ENCODE measurements at regions not wholly inside any gene's neighbourhood (a gene's known extent, or its start where the extent isn't known, plus 50 kb on each side); places are given as distances from the start of the nearest gene placed in this dataset.

DNA sequence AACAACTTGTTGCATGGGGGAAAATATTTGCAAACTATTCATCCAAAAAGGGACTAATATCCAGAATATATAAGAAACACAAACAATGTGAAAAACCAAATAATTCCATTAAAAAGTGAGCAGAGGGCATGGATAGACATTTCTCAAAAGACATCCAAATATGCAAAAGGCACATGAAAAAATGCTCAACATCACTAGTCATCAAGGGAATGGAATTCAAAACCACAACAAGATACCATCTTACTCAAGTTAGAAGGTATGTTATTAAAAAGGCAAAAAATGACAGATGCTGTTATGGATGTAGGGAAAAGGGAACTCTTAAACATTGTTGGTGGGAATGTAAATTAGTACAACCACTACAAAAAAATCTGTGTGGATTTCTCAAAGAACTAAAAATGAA, 396.5 kb downstream of the CCDC85A start:
- H3K9me3 Mint-ChIP-seq (ENCODE audit: low read depth, unreplicated experiment), result no peaks in the 10 kb centered on the region
- no peak overlapping the region for H3K27ac Mint-ChIP-seq (ENCODE audit: unreplicated experiment)
- no peak for DNase-seq
- CTCF ChIA-PET, result interaction anchor here (0.6 kb wide), 1 partner anchor 40 kb away, joined by 3 read pairs; no protein-coding TSS in a partner anchor
- H3K4me3 Mint-ChIP-seq (ENCODE audit: low read depth, unreplicated experiment), result no peak overlapping the region
- BruUV-seq (replicated peaks), result no TSS peak
- no peaks in the 10 kb centered on the region for H3K27me3 Mint-ChIP-seq (ENCODE audit: unreplicated experiment)
- no peaks in the 10 kb centered on the region for H3K36me3 Mint-ChIP-seq (ENCODE audit: insufficient read depth, unreplicated experiment)
- intact Hi-C loops (cut with micrococcal nuclease; ENCODE audit: unreplicated experiment), result no loop called here
- H3K4me1 Mint-ChIP-seq (ENCODE audit: low read depth, unreplicated experiment), result no peaks in the 10 kb centered on the region
- TF ChIP-seq, protein P1, sequence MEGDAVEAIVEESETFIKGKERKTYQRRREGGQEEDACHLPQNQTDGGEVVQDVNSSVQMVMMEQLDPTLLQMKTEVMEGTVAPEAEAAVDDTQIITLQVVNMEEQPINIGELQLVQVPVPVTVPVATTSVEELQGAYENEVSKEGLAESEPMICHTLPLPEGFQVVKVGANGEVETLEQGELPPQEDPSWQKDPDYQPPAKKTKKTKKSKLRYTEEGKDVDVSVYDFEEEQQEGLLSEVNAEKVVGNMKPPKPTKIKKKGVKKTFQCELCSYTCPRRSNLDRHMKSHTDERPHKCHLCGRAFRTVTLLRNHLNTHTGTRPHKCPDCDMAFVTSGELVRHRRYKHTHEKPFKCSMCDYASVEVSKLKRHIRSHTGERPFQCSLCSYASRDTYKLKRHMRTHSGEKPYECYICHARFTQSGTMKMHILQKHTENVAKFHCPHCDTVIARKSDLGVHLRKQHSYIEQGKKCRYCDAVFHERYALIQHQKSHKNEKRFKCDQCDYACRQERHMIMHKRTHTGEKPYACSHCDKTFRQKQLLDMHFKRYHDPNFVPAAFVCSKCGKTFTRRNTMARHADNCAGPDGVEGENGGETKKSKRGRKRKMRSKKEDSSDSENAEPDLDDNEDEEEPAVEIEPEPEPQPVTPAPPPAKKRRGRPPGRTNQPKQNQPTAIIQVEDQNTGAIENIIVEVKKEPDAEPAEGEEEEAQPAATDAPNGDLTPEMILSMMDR (IDR thresholded peaks at IDR 0.05; ENCODE audit: unreplicated experiment), result no peak

DNA sequence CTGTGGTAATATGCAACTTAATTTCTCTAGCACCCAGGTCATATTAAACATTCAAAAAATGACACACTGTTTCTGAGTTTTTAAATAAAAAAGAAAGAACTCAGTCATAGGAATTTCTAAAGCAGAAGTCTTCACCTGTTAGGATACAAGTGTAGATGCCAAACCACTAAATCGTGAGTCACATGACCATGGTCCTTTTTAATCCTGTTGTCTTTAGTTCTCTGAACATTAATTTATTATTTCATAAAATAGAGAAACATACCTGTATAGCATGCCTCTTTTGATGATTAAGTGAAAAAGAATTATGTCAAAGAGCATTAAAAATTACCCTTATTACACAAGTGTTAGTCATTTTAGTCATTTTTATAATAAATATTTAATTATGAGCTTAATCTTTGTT, 398.8 kb downstream of the CCDC85A start:
- H3K9me3 Mint-ChIP-seq (ENCODE audit: low read depth, unreplicated experiment), result no peaks in the 10 kb centered on the region
- H3K36me3 Mint-ChIP-seq (ENCODE audit: insufficient read depth, unreplicated experiment), result no peaks in the 10 kb centered on the region
- BruUV-seq (replicated peaks), result no TSS peak
- H3K27me3 Mint-ChIP-seq (ENCODE audit: unreplicated experiment), result no peaks in the 10 kb centered on the region
- CTCF ChIA-PET, result interaction anchor here (0.6 kb wide), 1 partner anchor 41 kb away, joined by 4 read pairs; no protein-coding TSS in a partner anchor
- DNase-seq, result no peak
- intact Hi-C loops (cut with micrococcal nuclease; ENCODE audit: unreplicated experiment), result no loop called here
- no peak overlapping the region for H3K4me3 Mint-ChIP-seq (ENCODE audit: low read depth, unreplicated experiment)
- no peaks in the 10 kb centered on the region for H3K4me1 Mint-ChIP-seq (ENCODE audit: low read depth, unreplicated experiment)
- H3K27ac Mint-ChIP-seq (ENCODE audit: unreplicated experiment), result no peak overlapping the region
- TF ChIP-seq, protein P1 (IDR thresholded peaks at IDR 0.05; ENCODE audit: unreplicated experiment), result no peak

DNA sequence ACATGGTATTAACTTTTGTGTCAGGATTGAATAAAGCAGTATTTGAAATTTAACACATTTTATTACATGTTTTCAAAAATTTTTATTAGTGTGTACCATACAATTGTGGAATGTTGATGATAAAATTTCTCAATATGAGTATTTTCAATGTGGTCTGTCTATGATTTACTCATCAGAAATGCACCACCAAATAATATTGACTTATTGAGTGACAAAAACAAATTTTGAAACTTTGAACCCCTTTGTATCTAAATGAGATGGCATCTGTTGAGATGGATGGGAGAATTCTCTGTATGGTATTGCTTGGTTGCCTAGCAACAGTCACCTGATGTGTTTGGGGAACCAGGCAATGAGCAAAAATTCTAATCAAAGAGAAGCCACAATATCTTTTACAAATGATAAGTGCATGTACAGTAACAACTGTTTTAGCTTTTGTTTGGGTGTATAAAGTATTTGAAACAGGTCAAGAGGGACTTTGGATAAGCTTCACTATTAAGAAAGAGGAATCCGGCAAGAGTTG, 400.1 kb downstream of the CCDC85A start:
- Mint-ChIP-seq H3K4me1 (ENCODE audit: low read depth, unreplicated experiment) (no peaks in the 10 kb centered on the region), H3K4me3 (ENCODE audit: low read depth, unreplicated experiment) (no peak overlapping the region), H3K27ac (ENCODE audit: unreplicated experiment) (no peak overlapping the region), H3K27me3 (ENCODE audit: unreplicated experiment) (no peaks in the 10 kb centered on the region), H3K36me3 (ENCODE audit: insufficient read depth, unreplicated experiment) (no peaks in the 10 kb centered on the region), H3K9me3 (ENCODE audit: low read depth, unreplicated experiment) (no peaks in the 10 kb centered on the region)
- TF ChIP-seq, protein P1 (IDR thresholded peaks at IDR 0.05; ENCODE audit: unreplicated experiment), result no peak
- no TSS peak for BruUV-seq (replicated peaks)
- CTCF ChIA-PET, result no interaction called here
- no peak for DNase-seq
- intact Hi-C loops (cut with micrococcal nuclease; ENCODE audit: unreplicated experiment), result no loop called here

DNA sequence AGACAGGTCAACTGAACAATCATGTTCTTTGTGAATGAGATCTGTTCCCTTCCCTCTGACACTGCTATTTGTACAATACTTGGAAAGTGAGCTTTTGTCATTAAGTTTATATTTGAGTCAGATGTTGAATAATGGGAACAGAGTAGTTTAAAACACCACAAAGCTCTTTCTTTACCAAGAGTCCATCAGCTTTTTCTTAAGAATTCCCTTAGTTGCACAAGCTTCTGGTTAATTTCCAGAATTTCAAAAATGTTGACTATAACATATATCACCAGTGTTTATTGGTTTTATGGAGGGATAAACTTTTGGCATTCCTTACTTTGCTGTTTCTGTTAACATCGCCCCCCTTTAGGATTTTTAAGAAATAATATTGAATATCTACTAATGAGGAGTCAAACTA, 403.7 kb downstream of the CCDC85A start:
- BruUV-seq (replicated peaks), result no TSS peak
- TF ChIP-seq, protein P1 (IDR thresholded peaks at IDR 0.05; ENCODE audit: unreplicated experiment), result no peak
- CTCF ChIA-PET, result interaction anchor here (0.6 kb wide), 1 partner anchor 132 kb away, joined by 6 read pairs; no protein-coding TSS in a partner anchor
- H3K4me1 Mint-ChIP-seq (ENCODE audit: low read depth, unreplicated experiment), result no peaks in the 10 kb centered on the region
- intact Hi-C loops (cut with micrococcal nuclease; ENCODE audit: unreplicated experiment), result no loop called here
- H3K27ac Mint-ChIP-seq (ENCODE audit: unreplicated experiment), result no peak overlapping the region
- no peaks in the 10 kb centered on the region for H3K27me3 Mint-ChIP-seq (ENCODE audit: unreplicated experiment)
- H3K36me3 Mint-ChIP-seq (ENCODE audit: insufficient read depth, unreplicated experiment), result no peaks in the 10 kb centered on the region
- H3K9me3 Mint-ChIP-seq (ENCODE audit: low read depth, unreplicated experiment), result no peaks in the 10 kb centered on the region
- no peak overlapping the region for H3K4me3 Mint-ChIP-seq (ENCODE audit: low read depth, unreplicated experiment)
- no peak for DNase-seq

Measured in Calu3 (cell line).